B cell (primary cell): ENCODE measurements at regions not wholly inside any gene's neighbourhood (a gene's known extent, or its start where the extent isn't known, plus 50 kb on each side); places are given as distances from the start of the nearest gene placed in this dataset.

Experiments
- ATAC-seq: fragments of 200-7000 bp; cut with Tn5 transposase; one replicate; pipeline ENCODE4 v1.10.0; 2021; ENCODE audit warnings: low read depth, mild to moderate bottlenecking, moderate number of reproducible peaks, moderate library complexity
- CTCF ChIA-PET: fragments of 350-600 bp; sonication (Branson Sonifier 250); formaldehyde crosslinking; loops from one replicate; lab custom pipeline; 2021; ENCODE audit warnings: antibody characterized with exemption, inconsistent platforms; lab: Charles Lee
- POLR2A ChIA-PET: fragments of 350-600 bp; sonication (Branson Sonifier 250); formaldehyde crosslinking; loops from one replicate; lab custom pipeline; 2021; ENCODE audit warnings: antibody characterized with exemption; lab: Charles Lee
- DNase-seq: peaks from one replicate; pipeline ENCODE4 v3.0.0; 2013
- H2AFZ ChIP-seq: 2 replicates; pipeline ENCODE4 v1.6.1; 2012; ENCODE audit warnings: mild to moderate bottlenecking, low read depth, low read length; ENCODE audit not compliant: insufficient read depth, poor library complexity, severe bottlenecking
- H3K27ac ChIP-seq, 2 donors: 1 replicate in 1 of 2; 2 replicates in 1 of 2; pipeline ENCODE4 v1.5.1; 2012 to 2013; ENCODE audit warnings: low read length in 2 of 2, mild to moderate bottlenecking in 2 of 2, moderate library complexity in 1 of 2
- H3K27me3 ChIP-seq, 4 experiments: fragments of 200-600 bp in 1 of 4; sonication (generic) in 1 of 4; replicated peaks in 1 of 4; 1 replicate in 2 of 4; 2 replicates in 2 of 4; pipeline versions ENCODE4 v1.6.1 to v1.7.0; 2013 to 2016; ENCODE audit warnings: low read length in 3 of 4, mild to moderate bottlenecking in 2 of 4, mixed read lengths in 1 of 4, moderate library complexity in 1 of 4; ENCODE audit not compliant: insufficient read depth in 4 of 4, control insufficient read depth in 3 of 4; ENCODE audit errors: control extremely low read depth in 1 of 4
- H3K36me3 ChIP-seq, 2 experiments: replicated peaks in 1 of 2; 1 replicate in 1 of 2; 2 replicates in 1 of 2; pipeline versions ENCODE4 v1.6.1 to v1.7.1; 2013; ENCODE audit warnings: low read length in 1 of 2; ENCODE audit not compliant: insufficient read depth in 2 of 2, control insufficient read depth in 1 of 2; ENCODE audit errors: control extremely low read depth in 1 of 2, extremely low read depth in 1 of 2
- H3K4me1 ChIP-seq, 2 donors: fragments of 200-600 bp in 1 of 2; sonication (generic) in 1 of 2; 1 replicate in 1 of 2; 2 replicates in 1 of 2; pipeline versions ENCODE4 v1.5.1 to v1.6.1; 2013 to 2017; ENCODE audit warnings: low read length in 2 of 2; ENCODE audit not compliant: control insufficient read depth in 2 of 2, insufficient read depth in 2 of 2
- H3K4me2 ChIP-seq: replicated peaks from 2 replicates; pipeline ENCODE3; 2012; ENCODE audit warnings: mild to moderate bottlenecking, low read depth, low read length; ENCODE audit not compliant: poor library complexity, severe bottlenecking
- H3K4me3 ChIP-seq, 5 experiments: fragments of 200-600 bp in 1 of 5; sonication (generic) in 1 of 5; 1 replicate in 3 of 5; 2 replicates in 2 of 5; pipeline versions ENCODE4 v1.5.1 to v1.7.0; 2011 to 2016; ENCODE audit warnings: low read length in 4 of 5, mild to moderate bottlenecking in 4 of 5, low read depth in 2 of 5, control low read depth in 1 of 5, moderate library complexity in 1 of 5; ENCODE audit not compliant: insufficient read depth in 1 of 5; ENCODE audit errors: control extremely low read depth in 1 of 5, extremely low read depth in 1 of 5
- H3K79me2 ChIP-seq: fragments of 200-600 bp; sonication (generic); one replicate; pipeline ENCODE4 v1.6.0; 2016; ENCODE audit warnings: low read length; ENCODE audit not compliant: control insufficient read depth, insufficient read depth
- H3K9ac ChIP-seq: fragments of 200-600 bp; sonication (generic); 2 replicates; pipeline ENCODE4 v1.6.1; 2017; ENCODE audit warnings: mild to moderate bottlenecking, low read length, moderate library complexity
- H3K9me3 ChIP-seq, 3 donors: one replicate each; pipeline versions ENCODE4 v1.6.1 to v1.7.1; 2013; ENCODE audit warnings: low read length in 2 of 3; ENCODE audit not compliant: control insufficient read depth in 2 of 3, insufficient read depth in 1 of 3; ENCODE audit errors: control extremely low read depth in 1 of 3
- H4K20me1 ChIP-seq: 2 replicates; pipeline ENCODE4 v1.6.0; 2012; ENCODE audit warnings: mild to moderate bottlenecking, low read length; ENCODE audit not compliant: insufficient read depth, control insufficient read depth, poor library complexity, severe bottlenecking
- H3K27ac Mint-ChIP-seq: one replicate; pipeline ENCODE4 v1.8.0; 2021; ENCODE audit warnings: mixed read lengths
- H3K27me3 Mint-ChIP-seq: one replicate; pipeline ENCODE4 v1.8.0; 2021; ENCODE audit warnings: mixed read lengths
- H3K4me1 Mint-ChIP-seq: one replicate; pipeline ENCODE4 v1.8.0; 2021; ENCODE audit warnings: mixed read lengths
- H3K4me3 Mint-ChIP-seq: one replicate; pipeline ENCODE4 v1.8.0; 2021; ENCODE audit warnings: mixed read lengths
- H3K9me3 Mint-ChIP-seq: one replicate; pipeline ENCODE4 v1.8.0; 2022; ENCODE audit warnings: mixed read lengths; ENCODE audit not compliant: insufficient read depth
- EZH2 ChIP-seq: IDR thresholded peaks from 2 replicates; pipeline ENCODE4 v1.6.1; 2012; ENCODE audit warnings: borderline replicate concordance, low read depth, mild to moderate bottlenecking, moderate library complexity, low read length; ENCODE audit not compliant: insufficient read depth, poor library complexity, severe bottlenecking
- WGBS: methylation state at CpG from one replicate; pipeline ENCODE4 v1.1.5; 2013; ENCODE audit warnings: missing lambda C conversion rate; ENCODE audit not compliant: insufficient coverage; 5-methylcytosine and 5-hydroxymethylcytosine counted together
- intact Hi-C: fragments of 100-400 bp; cut with micrococcal nuclease; formaldehyde crosslinking; loops from one replicate; pipeline ENCODE4 v1.10.0; 2022
- TF ChIP-seq, protein P1 (sequence below): fragments of 200-600 bp; IDR thresholded peaks from one replicate; pipeline ENCODE4 v1.8.0; 2022; ENCODE audit warnings: antibody characterized with exemption, mild to moderate bottlenecking

DNA sequence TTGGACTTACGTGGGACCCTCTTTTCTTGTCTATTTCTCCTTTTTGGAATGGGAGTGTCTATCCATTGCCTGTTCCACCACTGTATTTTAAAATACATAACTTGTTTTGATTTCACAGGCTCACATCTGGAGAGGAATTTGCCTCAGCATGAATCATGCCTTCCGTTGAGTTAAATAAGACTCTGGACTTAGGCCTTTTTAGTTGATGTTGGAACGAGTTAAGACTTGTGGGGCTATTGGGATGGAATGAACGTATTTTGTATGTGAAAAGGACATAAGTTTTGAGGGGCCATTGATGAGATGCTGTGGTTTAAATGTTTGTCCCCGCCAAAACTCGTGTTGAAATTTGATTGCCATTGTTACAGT lies 66.2 kb downstream of the BEX3 start:
- WGBS: 100% methylated on average over 1 of the region's 6 CpGs

DNA sequence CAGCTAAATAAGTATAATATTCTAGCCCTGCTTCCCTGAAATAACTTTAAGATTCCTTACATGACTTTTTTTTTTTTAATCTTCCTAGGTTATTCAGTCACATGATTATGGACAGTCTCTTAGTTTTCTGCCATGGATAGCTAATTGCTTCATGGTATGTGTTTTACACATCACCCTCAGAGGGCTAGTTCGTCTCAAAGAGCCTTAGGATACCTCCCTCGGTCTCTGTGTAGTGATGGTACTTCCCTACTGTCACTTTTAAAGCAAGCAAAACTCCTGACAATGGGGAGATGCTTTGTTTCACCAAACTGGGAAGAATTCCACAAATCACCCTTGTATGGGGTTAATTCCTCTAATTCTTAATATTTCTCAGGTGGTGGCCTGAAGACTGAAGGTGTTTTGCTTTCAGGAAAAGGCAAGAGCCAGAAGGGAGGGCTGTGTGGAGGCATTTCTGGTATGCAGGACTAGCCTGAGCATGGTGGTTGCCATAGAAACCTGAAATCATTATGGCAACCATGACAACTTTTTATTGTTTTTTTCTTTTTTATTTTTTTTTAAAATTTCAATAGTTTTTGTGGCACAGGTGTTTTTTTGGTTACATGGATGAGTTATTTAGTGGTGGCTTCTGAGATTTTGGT lies 70.4 kb downstream of the BEX3 start:
- peaks cover 2% of the 10 kb centered on the region for H3K9me3 Mint-ChIP-seq
- H3K79me2 ChIP-seq: no peaks in the 10 kb centered on the region
- ChIA-PET POLR2A (no interaction called here), CTCF (no interaction called here)
- H3K36me3 ChIP-seq: no peaks in the 10 kb centered on the region
- H2AFZ ChIP-seq: no peak overlapping the region
- no peaks in the 10 kb centered on the region for H3K4me1 ChIP-seq
- no CpG with 5 or more reads among the region's 2 CpGs for WGBS
- H3K9me3 ChIP-seq: no peaks in the 10 kb centered on the region
- H4K20me1 ChIP-seq: no peaks in the 10 kb centered on the region
- H3K4me1 Mint-ChIP-seq: no peaks in the 10 kb centered on the region
- H3K9ac ChIP-seq: no peak overlapping the region
- H3K4me2 ChIP-seq: no peak overlapping the region
- no peak overlapping the region for H3K27ac Mint-ChIP-seq
- no peaks in the 10 kb centered on the region for H3K27me3 ChIP-seq
- no peak overlapping the region for H3K4me3 Mint-ChIP-seq
- no peak for ATAC-seq
- no peaks in the 10 kb centered on the region for H3K27me3 Mint-ChIP-seq
- DNase-seq: no peak
- intact Hi-C loops: no loop called here
- no peak overlapping the region for H3K27ac ChIP-seq
- no peak overlapping the region for H3K4me3 ChIP-seq
- TF ChIP-seq, protein P1, sequence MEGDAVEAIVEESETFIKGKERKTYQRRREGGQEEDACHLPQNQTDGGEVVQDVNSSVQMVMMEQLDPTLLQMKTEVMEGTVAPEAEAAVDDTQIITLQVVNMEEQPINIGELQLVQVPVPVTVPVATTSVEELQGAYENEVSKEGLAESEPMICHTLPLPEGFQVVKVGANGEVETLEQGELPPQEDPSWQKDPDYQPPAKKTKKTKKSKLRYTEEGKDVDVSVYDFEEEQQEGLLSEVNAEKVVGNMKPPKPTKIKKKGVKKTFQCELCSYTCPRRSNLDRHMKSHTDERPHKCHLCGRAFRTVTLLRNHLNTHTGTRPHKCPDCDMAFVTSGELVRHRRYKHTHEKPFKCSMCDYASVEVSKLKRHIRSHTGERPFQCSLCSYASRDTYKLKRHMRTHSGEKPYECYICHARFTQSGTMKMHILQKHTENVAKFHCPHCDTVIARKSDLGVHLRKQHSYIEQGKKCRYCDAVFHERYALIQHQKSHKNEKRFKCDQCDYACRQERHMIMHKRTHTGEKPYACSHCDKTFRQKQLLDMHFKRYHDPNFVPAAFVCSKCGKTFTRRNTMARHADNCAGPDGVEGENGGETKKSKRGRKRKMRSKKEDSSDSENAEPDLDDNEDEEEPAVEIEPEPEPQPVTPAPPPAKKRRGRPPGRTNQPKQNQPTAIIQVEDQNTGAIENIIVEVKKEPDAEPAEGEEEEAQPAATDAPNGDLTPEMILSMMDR: no peak
- TF ChIP-seq EZH2: no peak

More for the DNA sequence above, 66.2 kb downstream of the BEX3 start:
- no peaks in the 10 kb centered on the region for H3K27me3 Mint-ChIP-seq
- intact Hi-C loops: no loop called here
- Histone ChIP-seq H3K27ac (no peak overlapping the region), H3K9ac (no peak overlapping the region), H3K9me3 (no peaks in the 10 kb centered on the region), H3K4me3 (no peak overlapping the region), H3K36me3 (no peaks in the 10 kb centered on the region), H3K4me2 (no peak overlapping the region), H3K27me3 (no peaks in the 10 kb centered on the region), H3K4me1 (no peaks in the 10 kb centered on the region), H2AFZ (no peak overlapping the region), H4K20me1 (no peaks in the 10 kb centered on the region), H3K79me2 (no peaks in the 10 kb centered on the region)
- TF ChIP-seq, protein P1: no peak
- TF ChIP-seq EZH2: no peak
- H3K4me1 Mint-ChIP-seq: no peaks in the 10 kb centered on the region
- ATAC-seq (no peak), DNase-seq (no peak)
- POLR2A ChIA-PET: no interaction called here
- no peak overlapping the region for H3K27ac Mint-ChIP-seq
- CTCF ChIA-PET: interaction anchor here (1.3 kb wide), 1 partner anchor 21 kb away, joined by 7 read pairs; no protein-coding TSS in a partner anchor
- no peaks in the 10 kb centered on the region for H3K9me3 Mint-ChIP-seq
- H3K4me3 Mint-ChIP-seq: no peak overlapping the region
